ENCODE measurements at regions not wholly inside any gene's neighbourhood (a gene's known extent, or its start where the extent isn't known, plus 50 kb on each side); places are given as distances from the start of the nearest gene placed in this dataset.

- no peaks in the 10 kb centered on the region for H3K36me3 ChIP-seq (replicated peaks; ENCODE audit: low read depth, low read length)
- no peak overlapping the region for H3K4me3 ChIP-seq (ENCODE audit: low read length)
- no peak for TF ChIP-seq EZH2phosphoT487 (IDR thresholded peaks at IDR 0.05; ENCODE audit: low read depth)
- TF ChIP-seq, protein P1, sequence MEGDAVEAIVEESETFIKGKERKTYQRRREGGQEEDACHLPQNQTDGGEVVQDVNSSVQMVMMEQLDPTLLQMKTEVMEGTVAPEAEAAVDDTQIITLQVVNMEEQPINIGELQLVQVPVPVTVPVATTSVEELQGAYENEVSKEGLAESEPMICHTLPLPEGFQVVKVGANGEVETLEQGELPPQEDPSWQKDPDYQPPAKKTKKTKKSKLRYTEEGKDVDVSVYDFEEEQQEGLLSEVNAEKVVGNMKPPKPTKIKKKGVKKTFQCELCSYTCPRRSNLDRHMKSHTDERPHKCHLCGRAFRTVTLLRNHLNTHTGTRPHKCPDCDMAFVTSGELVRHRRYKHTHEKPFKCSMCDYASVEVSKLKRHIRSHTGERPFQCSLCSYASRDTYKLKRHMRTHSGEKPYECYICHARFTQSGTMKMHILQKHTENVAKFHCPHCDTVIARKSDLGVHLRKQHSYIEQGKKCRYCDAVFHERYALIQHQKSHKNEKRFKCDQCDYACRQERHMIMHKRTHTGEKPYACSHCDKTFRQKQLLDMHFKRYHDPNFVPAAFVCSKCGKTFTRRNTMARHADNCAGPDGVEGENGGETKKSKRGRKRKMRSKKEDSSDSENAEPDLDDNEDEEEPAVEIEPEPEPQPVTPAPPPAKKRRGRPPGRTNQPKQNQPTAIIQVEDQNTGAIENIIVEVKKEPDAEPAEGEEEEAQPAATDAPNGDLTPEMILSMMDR (IDR thresholded peaks at IDR 0.05; ENCODE audit: low read depth, low read length) = peak; percentile 13; the same call in 1 of the 2 replicates
- no peak overlapping the region for H3K27ac ChIP-seq (ENCODE audit: low read length)
- no peaks in the 10 kb centered on the region for H3K9me3 ChIP-seq (ENCODE audit: insufficient read depth, low read length)
- H3K4me2 ChIP-seq (ENCODE audit: low read length) = no peak overlapping the region
- H2AFZ ChIP-seq (ENCODE audit: low read depth, low read length) = peak overlapping the region; percentile 24; the same call in 1 of the 2 replicates
- no peak overlapping the region for H3K9ac ChIP-seq (ENCODE audit: low read length)
- no peaks in the 10 kb centered on the region for H4K20me1 ChIP-seq (ENCODE audit: insufficient read depth, low read length)
- H3K79me2 ChIP-seq (ENCODE audit: low read length) = no peaks in the 10 kb centered on the region
- H3K27me3 ChIP-seq (ENCODE audit: low read depth, low read length) = no peaks in the 10 kb centered on the region
- no peaks in the 10 kb centered on the region for H3K4me1 ChIP-seq (ENCODE audit: low read length)
These were observed 102.1 kb upstream of the EDNRA start for GRCh38 chr4:147378780-147379179.

- Histone ChIP-seq H4K20me1 (ENCODE audit: insufficient read depth, low read length) (no peaks in the 10 kb centered on the region), H3K27me3 (ENCODE audit: low read depth, low read length) (no peaks in the 10 kb centered on the region), H3K36me3 (replicated peaks; ENCODE audit: low read depth, low read length) (no peaks in the 10 kb centered on the region), H3K9me3 (ENCODE audit: insufficient read depth, low read length) (no peaks in the 10 kb centered on the region), H3K27ac (ENCODE audit: low read length) (no peak overlapping the region), H3K79me2 (ENCODE audit: low read length) (no peaks in the 10 kb centered on the region), H3K9ac (ENCODE audit: low read length) (no peak overlapping the region), H3K4me3 (ENCODE audit: low read length) (no peak overlapping the region), H3K4me1 (ENCODE audit: low read length) (no peaks in the 10 kb centered on the region), H3K4me2 (ENCODE audit: low read length) (no peak overlapping the region), H2AFZ (ENCODE audit: low read depth, low read length) (no peak overlapping the region)
- TF ChIP-seq, protein P1 (IDR thresholded peaks at IDR 0.05; ENCODE audit: low read depth, low read length) = no peak
- TF ChIP-seq EZH2phosphoT487 (IDR thresholded peaks at IDR 0.05; ENCODE audit: low read depth) = no peak
These were observed 99.1 kb upstream of the EDNRA start for GRCh38 chr4:147381749-147382148.

- no peak overlapping the region for H2AFZ ChIP-seq (ENCODE audit: low read depth, low read length)
- TF ChIP-seq, protein P1 (IDR thresholded peaks at IDR 0.05; ENCODE audit: low read depth, low read length) = no peak
- no peak for TF ChIP-seq EZH2phosphoT487 (IDR thresholded peaks at IDR 0.05; ENCODE audit: low read depth)
- no peak overlapping the region for H3K4me3 ChIP-seq (ENCODE audit: low read length)
- H3K27ac ChIP-seq (ENCODE audit: low read length) = no peak overlapping the region
- no peaks in the 10 kb centered on the region for H3K79me2 ChIP-seq (ENCODE audit: low read length)
- no peak overlapping the region for H3K9ac ChIP-seq (ENCODE audit: low read length)
- no peak overlapping the region for H3K4me2 ChIP-seq (ENCODE audit: low read length)
- H3K9me3 ChIP-seq (ENCODE audit: insufficient read depth, low read length) = no peaks in the 10 kb centered on the region
- no peaks in the 10 kb centered on the region for H3K36me3 ChIP-seq (replicated peaks; ENCODE audit: low read depth, low read length)
- H4K20me1 ChIP-seq (ENCODE audit: insufficient read depth, low read length) = no peaks in the 10 kb centered on the region
- no peaks in the 10 kb centered on the region for H3K27me3 ChIP-seq (ENCODE audit: low read depth, low read length)
- no peaks in the 10 kb centered on the region for H3K4me1 ChIP-seq (ENCODE audit: low read length)
These were observed 92.9 kb upstream of the EDNRA start for GRCh38 chr4:147388018-147388417.

- H3K4me1 ChIP-seq (ENCODE audit: low read length) = no peaks in the 10 kb centered on the region
- no peak overlapping the region for H3K27ac ChIP-seq (ENCODE audit: low read length)
- H3K79me2 ChIP-seq (ENCODE audit: low read length) = no peaks in the 10 kb centered on the region
- H3K4me2 ChIP-seq (ENCODE audit: low read length) = no peak overlapping the region
- H3K4me3 ChIP-seq (ENCODE audit: low read length) = no peak overlapping the region
- H3K27me3 ChIP-seq (ENCODE audit: low read depth, low read length) = no peaks in the 10 kb centered on the region
- H2AFZ ChIP-seq (ENCODE audit: low read depth, low read length) = no peak overlapping the region
- H3K9ac ChIP-seq (ENCODE audit: low read length) = no peak overlapping the region
- H3K36me3 ChIP-seq (replicated peaks; ENCODE audit: low read depth, low read length) = no peaks in the 10 kb centered on the region
- H3K9me3 ChIP-seq (ENCODE audit: insufficient read depth, low read length) = no peaks in the 10 kb centered on the region
- H4K20me1 ChIP-seq (ENCODE audit: insufficient read depth, low read length) = no peaks in the 10 kb centered on the region
- no peak for TF ChIP-seq EZH2phosphoT487 (IDR thresholded peaks at IDR 0.05; ENCODE audit: low read depth)
- TF ChIP-seq, protein P1 (IDR thresholded peaks at IDR 0.05; ENCODE audit: low read depth, low read length) = no peak
These were observed 84.8 kb upstream of the EDNRA start for GRCh38 chr4:147396105-147396504.
